Dermis microvascular lymphatic vessel endothelial cell (primary cell): ENCODE measurements at regions not wholly inside any gene's neighbourhood (a gene's known extent, or its start where the extent isn't known, plus 50 kb on each side); places are given as distances from the start of the nearest gene placed in this dataset.

Experiments used
- DNase-seq, 2 donors: peaks; one replicate each; pipeline versions ENCODE4 v3.0.0 to v3.0.0-alpha.2; 2010; ENCODE audit warnings: low read depth in 2 of 2

DNA sequence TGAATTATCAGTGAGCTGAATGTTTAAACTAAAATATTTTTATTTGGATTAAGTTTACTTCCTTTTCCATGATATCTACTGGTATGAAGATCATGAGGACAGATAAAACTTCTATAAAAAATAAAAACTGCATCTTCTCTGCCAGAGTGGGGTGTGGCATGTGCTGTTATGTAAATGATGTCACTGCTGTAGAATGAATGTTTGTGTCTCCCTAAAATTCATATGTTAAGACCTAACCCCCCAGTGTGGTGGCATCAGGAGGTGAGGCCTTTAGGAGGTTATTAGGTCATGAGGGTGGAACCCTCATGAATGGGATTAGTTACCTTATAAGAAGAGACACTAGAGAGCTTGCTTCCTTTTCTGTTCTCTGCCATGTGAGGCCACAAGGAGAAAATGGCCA is 178.7 kb upstream of the DPH6 start:
- no peak for DNase-seq

- DNase-seq, result peak in 1 of 2 donors; percentile 65
Measured at GRCh38 chr15:35725353-35725752, 179.4 kb upstream of the DPH6 start.

DNA sequence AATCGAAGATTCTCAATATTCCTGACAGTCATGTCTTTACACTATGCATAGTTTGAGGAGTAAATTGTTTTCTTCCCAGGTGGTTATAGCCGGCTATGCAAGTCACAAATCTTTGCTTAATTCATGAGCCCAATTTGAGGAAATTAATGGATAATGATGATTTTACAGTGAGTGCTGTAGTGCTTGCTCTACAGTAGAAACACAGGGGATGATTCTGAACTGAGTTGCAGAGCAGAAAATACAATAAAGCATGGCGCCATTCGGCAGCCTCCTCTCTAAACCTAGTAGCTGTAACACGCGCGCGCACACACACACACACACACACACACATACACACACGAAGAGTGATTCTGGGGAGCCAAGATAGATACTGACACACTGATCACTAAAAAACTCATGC is 181.7 kb upstream of the DPH6 start:
- no peak for DNase-seq

DNA sequence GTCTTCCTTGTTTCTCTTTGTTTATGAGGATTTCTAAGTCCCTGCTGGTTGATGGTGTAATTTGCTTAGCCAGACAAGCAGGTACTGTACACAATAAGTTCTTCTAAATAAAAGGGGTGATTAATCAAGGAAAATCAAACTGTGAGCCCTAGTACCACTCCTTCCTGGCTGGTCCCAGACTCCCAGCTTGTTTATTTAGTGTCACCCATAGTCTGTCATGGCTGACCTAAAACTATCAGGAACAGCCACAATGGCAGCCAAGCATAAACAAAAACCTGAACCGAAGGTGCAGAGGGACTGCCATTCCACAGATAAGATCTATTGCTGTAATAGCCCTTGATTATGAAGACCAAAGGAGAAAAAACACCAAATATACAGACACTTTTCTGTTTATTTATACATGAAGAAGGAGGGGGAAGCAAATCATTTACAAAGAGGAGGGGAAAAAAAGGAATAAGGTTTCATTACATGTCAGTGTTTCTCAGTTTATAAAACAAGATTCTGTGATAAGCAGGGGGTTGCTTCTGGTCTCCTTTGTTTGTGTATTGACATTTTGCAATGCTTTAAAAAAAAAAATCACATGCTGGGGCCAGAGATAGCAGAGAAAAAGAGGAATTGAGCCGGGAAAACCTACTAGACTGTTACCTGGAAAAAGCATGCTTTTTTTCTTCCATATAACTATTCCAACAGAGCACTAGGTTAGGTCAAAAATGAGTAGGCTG is 182.4 kb upstream of the DPH6 start:
- DNase-seq, result no peak

- no peak for DNase-seq
Measured at GRCh38 chr15:35736150-35736549, 190.2 kb upstream of the DPH6 start.

GRCh38 chr15:35737441-35737840 is 191.5 kb upstream of the DPH6 start:
- DNase-seq, result no peak

DNA sequence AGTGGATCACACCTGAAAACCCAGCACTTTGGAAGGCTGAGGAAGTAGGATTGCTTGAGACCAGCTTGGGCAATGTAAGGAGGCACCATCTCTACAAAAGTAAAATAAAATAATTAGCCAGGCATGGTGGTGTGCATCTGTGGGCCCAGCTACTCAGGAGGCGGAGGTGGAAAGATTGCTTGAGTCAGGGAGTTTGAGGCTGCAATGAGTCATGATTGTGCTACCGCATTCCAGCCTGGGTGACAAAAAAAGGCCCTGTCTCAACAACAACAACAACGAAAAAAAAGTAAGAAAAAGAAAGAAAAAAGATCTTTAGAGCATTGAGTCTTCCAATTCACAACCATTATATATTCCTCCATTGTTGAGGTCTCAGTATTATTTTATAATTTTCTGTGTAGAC is 192.4 kb upstream of the DPH6 start:
- peak in 1 of 2 donors; percentile 77 for DNase-seq

DNA sequence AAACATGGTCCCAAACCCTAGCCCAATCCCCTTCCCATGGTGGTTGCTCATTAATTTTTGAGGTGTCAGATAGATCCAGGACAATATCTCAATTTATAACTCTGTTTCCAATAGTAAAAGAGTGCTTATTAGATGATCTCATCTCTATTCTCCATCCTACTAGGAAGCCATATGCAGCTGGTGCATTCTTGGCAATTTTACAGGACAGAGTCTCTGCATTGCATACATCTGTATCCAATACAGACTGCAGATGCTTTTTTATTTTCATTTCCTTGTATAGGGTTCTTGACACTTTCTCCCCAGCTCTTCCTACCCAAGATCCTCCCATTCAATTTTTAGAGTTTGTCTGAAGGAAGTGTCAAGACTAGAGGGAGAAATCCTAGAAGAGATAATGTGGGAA is 194.8 kb upstream of the DPH6 start:
- DNase-seq, result peak in 1 of 2 donors; percentile 14

- DNase-seq, result no peak
Measured at GRCh38 chr15:35741395-35741794, 195.4 kb upstream of the DPH6 start.

- DNase-seq, result no peak
Measured at GRCh38 chr15:35741881-35742280, 195.9 kb upstream of the DPH6 start.

GRCh38 chr15:35743321-35743720 is 197.4 kb upstream of the DPH6 start:
- DNase-seq, result no peak

- peak in 1 of 2 donors; percentile 20 for DNase-seq
Measured at GRCh38 chr15:35746121-35746520, 200.2 kb upstream of the DPH6 start.

DNA sequence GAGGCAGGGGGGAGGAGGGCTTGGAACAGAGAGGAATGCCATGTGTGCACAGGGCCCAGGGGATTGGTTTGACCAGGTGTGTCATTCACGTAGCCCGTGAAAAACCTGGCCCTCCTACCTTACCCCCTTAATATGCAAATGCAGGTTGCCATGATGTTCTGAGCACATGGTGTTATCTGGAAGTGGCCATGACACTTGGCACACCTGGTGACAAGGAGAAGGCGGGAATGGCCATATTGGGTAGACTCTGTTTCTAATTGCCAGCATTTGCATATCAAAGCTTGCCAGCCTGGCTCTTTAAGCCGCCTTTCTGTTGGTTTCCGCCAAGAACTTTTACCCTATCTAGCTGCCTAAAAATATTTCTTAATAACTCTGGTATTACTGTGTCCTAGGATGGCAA is 202.1 kb upstream of the DPH6 start:
- DNase-seq, result no peak

DNA sequence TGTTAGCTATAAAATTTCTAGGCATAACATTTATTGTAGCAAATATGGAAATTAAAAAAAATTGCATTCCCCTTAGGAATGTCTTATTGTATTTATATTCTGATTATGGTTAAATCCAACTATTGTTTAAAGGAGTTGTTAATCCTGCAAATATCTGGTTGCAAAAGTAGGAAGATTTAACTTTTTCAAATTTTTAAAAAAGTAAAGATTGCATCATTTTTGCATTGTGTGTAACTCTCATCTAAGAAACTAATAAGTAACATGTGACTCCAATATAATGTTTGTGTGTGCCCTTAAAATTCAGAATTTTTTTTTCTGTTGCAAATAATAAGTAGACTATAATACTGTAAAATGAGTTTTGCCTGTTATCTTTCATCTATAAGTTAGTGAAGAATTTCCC is 204.1 kb upstream of the DPH6 start:
- no peak for DNase-seq

DNA sequence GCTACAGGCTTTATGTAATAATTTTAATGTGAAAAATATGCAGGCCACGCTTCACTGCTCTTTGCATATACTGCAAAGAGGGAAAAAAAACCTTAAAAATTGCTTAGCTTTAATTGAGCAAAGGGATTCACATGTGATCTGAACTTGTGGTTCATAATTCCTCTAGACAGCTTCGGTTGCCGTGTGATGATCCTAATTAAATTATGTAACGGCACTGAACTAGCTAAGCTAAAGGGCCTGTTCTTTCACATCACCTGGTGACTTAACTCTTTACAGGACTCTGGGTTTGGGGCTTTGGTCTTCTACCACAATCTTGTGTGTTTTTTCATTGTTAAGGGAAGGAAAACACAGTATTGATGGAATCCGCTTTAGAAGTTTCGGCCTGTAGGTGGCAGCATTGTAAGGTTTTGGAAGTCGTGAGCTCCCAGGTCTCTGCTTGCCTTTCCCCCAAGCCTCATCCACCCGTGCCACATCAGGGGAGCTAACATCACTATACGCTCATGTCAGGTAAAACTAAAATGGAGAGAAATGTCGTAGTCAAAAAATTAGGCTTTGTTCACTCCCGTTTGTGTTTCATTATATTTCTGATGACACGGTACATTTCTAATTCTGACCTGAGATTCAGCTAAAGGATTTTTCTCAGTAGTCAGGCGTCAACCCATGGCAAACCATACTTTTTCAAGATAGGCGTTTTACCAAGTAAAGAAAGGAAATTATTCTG is 205.6 kb upstream of the DPH6 start:
- peak; percentile 51 to 80 for DNase-seq

GRCh38 chr15:35752134-35752466 is 206.1 kb upstream of the DPH6 start:
- no peak for DNase-seq

DNA sequence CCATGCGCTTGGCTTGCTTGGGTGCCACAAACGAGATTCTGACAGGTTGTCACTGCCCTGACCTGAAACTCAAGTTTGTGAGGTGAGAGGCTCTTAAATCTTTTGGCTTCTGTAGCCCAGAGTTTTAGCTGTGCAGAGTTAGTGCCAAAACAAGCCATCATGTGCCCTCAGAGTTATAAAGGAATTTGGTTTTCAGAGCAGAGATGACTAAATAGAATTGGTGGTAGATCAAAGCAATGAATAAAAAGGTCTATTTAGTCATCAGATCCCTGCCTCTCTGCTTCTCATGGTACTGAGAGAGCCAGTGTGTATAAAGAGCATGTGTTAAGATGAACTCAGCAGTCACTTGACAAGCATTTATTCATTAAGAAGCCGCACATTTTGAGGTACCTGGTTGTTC is 207.5 kb upstream of the DPH6 start:
- no peak for DNase-seq

GRCh38 chr15:35755237-35755802 is 209.4 kb upstream of the DPH6 start:
- no peak for DNase-seq

GRCh38 chr15:35756623-35757022 is 210.7 kb upstream of the DPH6 start:
- DNase-seq, result no peak

DNA sequence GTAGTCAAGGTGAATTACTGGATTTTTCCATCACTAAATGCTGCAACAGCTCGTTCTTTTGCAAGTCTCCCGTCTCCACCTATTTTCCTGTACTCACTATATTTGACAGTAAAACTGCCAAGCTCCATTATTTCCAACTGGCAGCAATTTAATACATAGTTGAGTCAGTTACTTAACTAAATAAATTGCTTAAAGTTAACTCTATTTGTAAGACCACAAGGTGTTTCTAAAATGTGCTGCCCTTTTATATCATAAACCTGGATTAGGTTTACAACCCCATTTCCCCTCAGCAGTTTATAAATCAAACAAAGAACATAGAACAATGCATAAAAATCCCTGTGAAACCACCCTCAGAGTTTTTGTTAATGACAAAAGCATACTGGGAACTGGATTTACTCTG is 211.4 kb upstream of the DPH6 start:
- no peak for DNase-seq

- DNase-seq, result no peak
Measured at GRCh38 chr15:35757765-35758164, 211.8 kb upstream of the DPH6 start.

DNA sequence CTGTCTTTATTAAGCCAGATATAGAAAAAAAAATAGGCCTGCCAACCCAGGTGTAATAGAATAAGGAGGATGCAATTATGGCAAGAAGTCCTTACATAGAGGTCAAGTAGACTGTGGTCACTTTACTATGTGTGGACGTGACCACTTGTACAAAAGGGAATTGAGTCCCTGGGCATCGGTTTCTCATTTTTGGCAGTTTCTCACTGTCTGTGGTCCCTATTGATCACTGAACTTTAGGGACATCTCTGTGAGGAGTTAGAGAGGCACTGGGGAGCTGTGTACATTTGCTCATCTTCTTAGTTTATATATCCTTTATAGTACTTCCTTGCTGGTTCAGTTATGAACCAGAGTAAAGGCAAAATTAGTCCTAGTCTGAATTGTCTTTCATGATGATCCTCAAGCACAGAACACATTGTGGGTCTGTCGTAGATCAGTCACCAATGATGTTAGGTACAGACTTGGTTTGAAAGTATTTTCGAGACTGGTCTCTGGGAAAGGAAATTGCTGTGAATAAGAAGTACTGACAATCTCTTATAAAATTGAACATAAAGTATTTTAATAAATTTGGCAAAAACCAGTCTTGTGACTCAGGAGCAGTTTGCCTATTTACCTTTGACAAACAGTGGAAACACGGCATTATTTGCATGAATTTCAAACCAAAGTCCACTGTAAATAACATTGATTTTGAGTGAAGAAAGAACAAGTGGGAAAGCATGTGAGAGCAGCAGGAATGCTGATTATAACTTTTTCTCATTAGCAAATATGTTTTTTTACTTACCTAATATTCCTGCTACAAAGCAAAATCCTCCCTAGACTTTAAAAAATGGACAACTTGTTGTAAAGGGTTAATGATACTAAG is 218.9 kb upstream of the DPH6 start:
- DNase-seq, result no peak
